SK-N-MC (cell line): ENCODE measurements at regions not wholly inside any gene's neighbourhood (a gene's known extent, or its start where the extent isn't known, plus 50 kb on each side); places are given as distances from the start of the nearest gene placed in this dataset.

Experiments
- EZH2 ChIP-seq: fragments of 200-600 bp; sonication (generic); IDR thresholded peaks from one replicate; pipeline ENCODE4 v1.6.1; 2017; ENCODE audit warnings: antibody characterized with exemption
- FOXP2 ChIP-seq: optimal IDR thresholded peaks from 2 replicates; pipeline ENCODE3; 2011; ENCODE audit warnings: mild to moderate bottlenecking, moderate library complexity; ENCODE audit not compliant: insufficient read depth; ENCODE audit errors: extremely low read length, control extremely low read depth
- POLR2AphosphoS5 ChIP-seq: IDR thresholded peaks from 2 replicates; pipeline ENCODE4 v1.6.1; 2012; ENCODE audit warnings: mild to moderate bottlenecking, low read depth, low read length, borderline replicate concordance

DNA sequence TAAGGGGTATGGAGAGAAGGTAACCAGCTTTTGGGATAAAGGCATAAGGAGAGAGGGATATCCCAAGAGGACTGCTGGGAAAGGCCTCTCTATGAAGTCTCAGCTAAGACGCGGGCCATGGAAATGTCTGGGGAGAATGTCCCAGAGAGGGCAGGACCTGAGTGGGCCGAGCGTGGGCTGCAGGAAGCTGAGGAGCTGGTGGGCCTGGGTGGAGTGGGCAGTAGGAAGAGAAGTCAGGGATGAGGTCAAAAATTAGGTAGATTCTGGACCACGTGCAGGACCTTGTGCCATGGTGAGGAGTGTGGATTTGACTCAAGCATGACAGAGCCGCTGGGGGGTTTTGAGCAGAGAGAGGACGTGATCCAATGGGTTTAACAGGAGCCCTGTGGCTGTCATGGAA is 66.5 kb upstream of the SULF2 start:
- TF ChIP-seq POLR2AphosphoS5 (no peak), EZH2 (no peak), FOXP2 (no peak)
